Caco-2 (cell line): ENCODE measurements at regions not wholly inside any gene's neighbourhood (a gene's known extent, or its start where the extent isn't known, plus 50 kb on each side); places are given as distances from the start of the nearest gene placed in this dataset.

Experiments
- BruUV-seq: library from RNA; stranded (reverse); fragments of 400-500 nt; replicated peaks from 2 replicates; lab custom pipeline; 2021; lab: Mats Ljungman, UMichigan
- CTCF ChIA-PET: fragments of 300-600 bp; sonication (Branson Sonifier 250); formaldehyde crosslinking; loops from one replicate; lab custom pipeline; 2022; ENCODE audit warnings: antibody characterized with exemption; lab: Charles Lee
- POLR2A ChIA-PET: fragments of 300-600 bp; sonication (Branson Sonifier 250); formaldehyde crosslinking; loops from one replicate; lab custom pipeline; 2022; ENCODE audit warnings: antibody characterized with exemption; lab: Charles Lee
- DNase-seq, 2 experiments: peaks; one replicate each; pipeline versions ENCODE4 v3.0.0 to v3.0.0-alpha.2; 2020 to 2022
- H3K27me3 ChIP-seq: replicated peaks from 2 replicates; pipeline ENCODE4 v1.6.0; 2011; ENCODE audit warnings: low read length; ENCODE audit not compliant: control insufficient read depth, insufficient read depth
- H3K36me3 ChIP-seq: 2 replicates; pipeline ENCODE4 v1.5.1; 2011; ENCODE audit warnings: low read length; ENCODE audit not compliant: control insufficient read depth, insufficient read depth
- H3K4me1 ChIP-seq: fragments of 250-450 bp; sonication (Bioruptor Pico); 2 replicates; pipeline ENCODE4 v1.5.1; 2020; ENCODE audit warnings: mild to moderate bottlenecking
- H3K4me3 ChIP-seq: 2 replicates; pipeline ENCODE4 v1.5.1; 2011; ENCODE audit warnings: low read depth, mild to moderate bottlenecking, control low read depth, low read length
- H3K9me3 ChIP-seq: fragments of 250-450 bp; sonication (Bioruptor Pico); 2 replicates; pipeline ENCODE4 v1.5.1; 2020; ENCODE audit warnings: mild to moderate bottlenecking, moderate library complexity
- H3K27ac Mint-ChIP-seq: one replicate; pipeline ENCODE4 v1.8.0; 2022; ENCODE audit warnings: mixed read lengths; ENCODE audit not compliant: unreplicated experiment
- H3K27me3 Mint-ChIP-seq: one replicate; pipeline ENCODE4 v1.8.0; 2022; ENCODE audit warnings: mixed read lengths; ENCODE audit not compliant: insufficient read depth, unreplicated experiment
- H3K36me3 Mint-ChIP-seq: one replicate; pipeline ENCODE4 v1.8.0; 2022; ENCODE audit warnings: mild to moderate bottlenecking, mixed read lengths; ENCODE audit not compliant: insufficient read depth, unreplicated experiment
- H3K4me1 Mint-ChIP-seq: one replicate; pipeline ENCODE4 v1.8.0; 2022; ENCODE audit warnings: low read depth, mixed read lengths; ENCODE audit not compliant: unreplicated experiment
- H3K4me3 Mint-ChIP-seq: one replicate; pipeline ENCODE4 v1.8.0; 2022; ENCODE audit warnings: mild to moderate bottlenecking, moderate library complexity, mixed read lengths; ENCODE audit not compliant: unreplicated experiment
- H3K9me3 Mint-ChIP-seq: one replicate; pipeline ENCODE4 v1.8.0; 2022; ENCODE audit warnings: mixed read lengths; ENCODE audit not compliant: unreplicated experiment
- intact Hi-C: fragments of 100-400 bp; cut with micrococcal nuclease; formaldehyde crosslinking; loops from one replicate; pipeline ENCODE4 v1.10.0; 2022; ENCODE audit not compliant: unreplicated experiment
- TF ChIP-seq, protein P1 (sequence below), 2 experiments: fragments of 200-600 bp in 1 of 2; IDR thresholded peaks; 1 replicate in 1 of 2; 2 replicates in 1 of 2; pipeline versions ENCODE4 v1.5.1 to v1.8.0; 2011 to 2022; ENCODE audit warnings: antibody characterized with exemption in 1 of 2, control low read depth in 1 of 2, inconsistent platforms in 1 of 2, low read depth in 1 of 2, low read length in 1 of 2, mild to moderate bottlenecking in 1 of 2, moderate library complexity in 1 of 2; ENCODE audit not compliant: insufficient read depth in 1 of 2, severe bottlenecking in 1 of 2, unreplicated experiment in 1 of 2

DNA sequence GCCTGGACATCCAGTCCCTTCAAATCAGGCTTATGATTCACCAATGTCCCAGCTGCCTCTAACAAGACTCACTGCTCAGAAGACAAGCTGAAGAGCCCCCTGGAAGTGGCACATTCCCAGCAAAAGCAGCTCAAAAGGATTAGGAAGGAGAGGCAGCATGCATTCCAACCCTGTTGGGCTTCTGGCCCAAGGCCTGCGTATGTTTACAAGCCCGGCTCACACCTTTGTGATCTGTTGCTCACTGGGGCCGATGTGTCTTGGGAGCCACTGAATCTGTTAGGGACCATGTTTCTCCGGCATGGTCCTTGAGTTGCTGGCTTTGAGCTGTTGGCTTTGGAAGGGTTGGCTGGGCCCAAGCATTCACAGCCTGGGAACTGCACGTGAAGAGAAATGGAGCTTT lies 81.2 kb upstream of the C1orf174 start:
- ChIA-PET POLR2A (no interaction called here), CTCF (no interaction called here)
- Histone ChIP-seq H3K4me3 (no peak overlapping the region), H3K4me1 (no peaks in the 10 kb centered on the region), H3K27me3 (no peaks in the 10 kb centered on the region; the same call in 1 of the 2 replicates), H3K9me3 (no peaks in the 10 kb centered on the region), H3K36me3 (no peaks in the 10 kb centered on the region)
- no peak for DNase-seq
- intact Hi-C loops, result no loop called here
- no TSS peak for BruUV-seq
- Mint-ChIP-seq H3K9me3 (no peaks in the 10 kb centered on the region), H3K27ac (no peak overlapping the region), H3K4me1 (no peaks in the 10 kb centered on the region), H3K27me3 (peaks cover 20% of the 10 kb centered on the region), H3K36me3 (no peaks in the 10 kb centered on the region), H3K4me3 (no peak overlapping the region)
- TF ChIP-seq, protein P1, sequence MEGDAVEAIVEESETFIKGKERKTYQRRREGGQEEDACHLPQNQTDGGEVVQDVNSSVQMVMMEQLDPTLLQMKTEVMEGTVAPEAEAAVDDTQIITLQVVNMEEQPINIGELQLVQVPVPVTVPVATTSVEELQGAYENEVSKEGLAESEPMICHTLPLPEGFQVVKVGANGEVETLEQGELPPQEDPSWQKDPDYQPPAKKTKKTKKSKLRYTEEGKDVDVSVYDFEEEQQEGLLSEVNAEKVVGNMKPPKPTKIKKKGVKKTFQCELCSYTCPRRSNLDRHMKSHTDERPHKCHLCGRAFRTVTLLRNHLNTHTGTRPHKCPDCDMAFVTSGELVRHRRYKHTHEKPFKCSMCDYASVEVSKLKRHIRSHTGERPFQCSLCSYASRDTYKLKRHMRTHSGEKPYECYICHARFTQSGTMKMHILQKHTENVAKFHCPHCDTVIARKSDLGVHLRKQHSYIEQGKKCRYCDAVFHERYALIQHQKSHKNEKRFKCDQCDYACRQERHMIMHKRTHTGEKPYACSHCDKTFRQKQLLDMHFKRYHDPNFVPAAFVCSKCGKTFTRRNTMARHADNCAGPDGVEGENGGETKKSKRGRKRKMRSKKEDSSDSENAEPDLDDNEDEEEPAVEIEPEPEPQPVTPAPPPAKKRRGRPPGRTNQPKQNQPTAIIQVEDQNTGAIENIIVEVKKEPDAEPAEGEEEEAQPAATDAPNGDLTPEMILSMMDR (IDR thresholded peaks at IDR 0.05; ENCODE audit: insufficient read depth in 1 of 2, low read depth in 1 of 2, low read length in 1 of 2, severe bottlenecking in 1 of 2, unreplicated experiment in 1 of 2), result no peak

DNA sequence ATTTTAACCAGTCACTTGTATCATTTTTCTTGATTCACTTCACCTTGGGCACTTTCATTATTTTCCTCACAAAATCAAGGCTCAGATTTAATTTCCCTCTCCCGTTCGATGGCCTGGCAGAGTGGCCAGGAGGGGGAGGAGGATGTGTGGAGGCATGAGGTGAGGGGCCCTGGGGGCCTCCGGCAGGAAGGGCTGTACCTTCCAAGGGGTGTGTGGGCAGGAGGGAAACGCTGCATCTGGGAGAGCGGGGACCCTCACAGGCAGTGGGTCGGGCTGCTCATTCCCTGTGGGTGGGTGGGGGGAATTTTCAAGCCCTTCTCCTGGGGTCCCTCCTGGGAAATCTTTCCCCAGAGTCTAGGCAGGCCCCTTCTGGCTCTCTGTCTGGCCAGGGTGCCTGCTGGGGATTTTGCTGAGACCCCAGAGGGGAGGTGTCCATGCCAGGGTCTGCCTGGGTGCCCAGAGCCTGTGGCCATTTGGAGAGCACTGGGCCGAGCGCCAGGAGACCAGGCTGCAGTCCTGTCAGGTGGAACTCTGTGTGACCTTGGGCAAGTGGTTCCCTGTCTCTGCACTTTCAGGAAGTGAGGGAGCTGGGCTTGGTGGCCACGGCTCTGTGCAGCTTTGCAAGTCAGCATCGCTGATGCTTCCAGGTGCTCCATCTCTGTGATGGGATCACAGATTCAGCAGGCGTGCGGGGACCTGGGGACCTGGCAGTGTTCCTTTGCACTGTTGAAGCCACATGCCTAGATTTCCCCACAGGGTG lies 81.9 kb upstream of the C1orf174 start:
- no peak overlapping the region for H3K4me3 ChIP-seq
- no peak for DNase-seq
- H3K27ac Mint-ChIP-seq, result no peak overlapping the region
- no peaks in the 10 kb centered on the region for H3K4me1 Mint-ChIP-seq
- POLR2A ChIA-PET, result no interaction called here
- H3K9me3 ChIP-seq, result no peaks in the 10 kb centered on the region
- TF ChIP-seq, protein P1 (IDR thresholded peaks at IDR 0.05; ENCODE audit: insufficient read depth in 1 of 2, low read depth in 1 of 2, low read length in 1 of 2, severe bottlenecking in 1 of 2, unreplicated experiment in 1 of 2), result no peak
- H3K36me3 ChIP-seq, result no peaks in the 10 kb centered on the region
- no peak overlapping the region for H3K4me3 Mint-ChIP-seq
- H3K27me3 Mint-ChIP-seq, result peaks cover 17% of the 10 kb centered on the region
- H3K9me3 Mint-ChIP-seq, result no peaks in the 10 kb centered on the region
- CTCF ChIA-PET, result no interaction called here
- no peaks in the 10 kb centered on the region for H3K36me3 Mint-ChIP-seq
- H3K27me3 ChIP-seq, result no peaks in the 10 kb centered on the region; the same call in 1 of the 2 replicates
- intact Hi-C loops, result no loop called here
- no TSS peak for BruUV-seq
- H3K4me1 ChIP-seq, result no peaks in the 10 kb centered on the region

DNA sequence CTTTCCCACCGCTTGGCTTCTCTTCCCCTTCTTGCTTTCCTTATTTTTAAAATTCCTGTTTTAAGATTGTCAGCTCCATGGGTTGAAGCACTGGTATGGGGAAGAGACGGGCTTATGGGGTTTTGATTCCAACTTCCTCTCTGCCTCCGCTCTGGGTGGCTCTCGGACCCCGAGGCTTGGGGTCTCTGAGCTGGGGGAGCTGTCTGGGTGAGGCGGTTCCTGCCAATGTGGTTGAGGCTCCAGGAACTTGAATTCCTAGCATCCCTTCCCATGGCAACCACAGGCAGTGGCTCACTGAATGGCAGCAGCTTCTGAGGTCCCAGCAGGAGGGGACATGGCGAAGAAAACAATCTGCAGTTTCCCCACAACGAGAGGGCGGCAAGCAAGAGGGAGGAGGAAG lies 83.1 kb upstream of the C1orf174 start:
- no peak overlapping the region for H3K4me3 ChIP-seq
- POLR2A ChIA-PET, result no interaction called here
- DNase-seq, result no peak
- TF ChIP-seq, protein P1 (IDR thresholded peaks at IDR 0.05; ENCODE audit: insufficient read depth in 1 of 2, low read depth in 1 of 2, low read length in 1 of 2, severe bottlenecking in 1 of 2, unreplicated experiment in 1 of 2), result no peak
- H3K9me3 ChIP-seq, result no peaks in the 10 kb centered on the region
- H3K36me3 ChIP-seq, result no peaks in the 10 kb centered on the region
- H3K27ac Mint-ChIP-seq, result no peak overlapping the region
- no peaks in the 10 kb centered on the region; the same call in 1 of the 2 replicates for H3K27me3 ChIP-seq
- CTCF ChIA-PET, result no interaction called here
- H3K4me1 Mint-ChIP-seq, result no peaks in the 10 kb centered on the region
- H3K27me3 Mint-ChIP-seq, result peaks cover 10% of the 10 kb centered on the region
- no TSS peak for BruUV-seq
- no peak overlapping the region for H3K4me3 Mint-ChIP-seq
- intact Hi-C loops, result no loop called here
- H3K9me3 Mint-ChIP-seq, result no peaks in the 10 kb centered on the region
- H3K4me1 ChIP-seq, result no peaks in the 10 kb centered on the region
- no peaks in the 10 kb centered on the region for H3K36me3 Mint-ChIP-seq
